K562 (cell line): ENCODE measurements at regions not wholly inside any gene's neighbourhood (a gene's known extent, or its start where the extent isn't known, plus 50 kb on each side); places are given as distances from the start of the nearest gene placed in this dataset.

Experiments
- BRF1 ChIP-seq: IDR thresholded peaks from 3 replicates; pipeline ENCODE4 v1.6.1; 2011; ENCODE audit warnings: borderline replicate concordance, mild to moderate bottlenecking; ENCODE audit not compliant: insufficient read length; ENCODE audit errors: extremely low read depth
- MEF2A ChIP-seq: IDR thresholded peaks from 2 replicates; pipeline ENCODE4 v1.6.1; 2011; ENCODE audit warnings: low read depth, mild to moderate bottlenecking, low read length, moderate library complexity; ENCODE audit not compliant: control insufficient read depth
- POLR2A ChIP-seq: fragments of 450-650 bp; conservative IDR thresholded peaks from 2 replicates; pipeline ENCODE4 v1.6.1; 2016
- PTBP1 ChIP-seq: fragments of 200-400 bp; formaldehyde crosslinking; IDR thresholded peaks from 2 replicates; pipeline ENCODE4 v1.6.1; 2017; ENCODE audit warnings: low read depth, low read length
- SIX5 ChIP-seq, 2 experiments: IDR thresholded peaks; 2 replicates each; pipeline ENCODE4 v1.6.1; 2011; ENCODE audit warnings: low read length in 2 of 2, borderline replicate concordance in 1 of 2, low read depth in 1 of 2, mild to moderate bottlenecking in 1 of 2, moderate library complexity in 1 of 2; ENCODE audit not compliant: insufficient read depth in 1 of 2
- TARDBP ChIP-seq: fragments of 450-650 bp; IDR thresholded peaks from 2 replicates; pipeline ENCODE4 v1.6.1; 2016
- ZFP36 ChIP-seq: fragments of 150-350 bp; IDR thresholded peaks from 2 replicates; pipeline ENCODE4 v1.6.1; 2018; ENCODE audit warnings: low read length, low read depth; ENCODE audit not compliant: partially characterized antibody
- ZNF561 ChIP-seq: fragments of 450-650 bp; formaldehyde crosslinking; conservative IDR thresholded peaks from 2 replicates; pipeline ENCODE4 v1.4.0; 2020; ENCODE audit warnings: mild to moderate bottlenecking, moderate library complexity
- TF ChIP-seq, protein P1 (sequence below): sonication (generic); formaldehyde crosslinking; IDR thresholded peaks from 2 replicates; pipeline ENCODE4 v1.8.0; 2022; ENCODE audit warnings: mild to moderate bottlenecking, missing genetic modification reagents, borderline replicate concordance
- TF ChIP-seq, protein P2 (sequence below), 3 experiments: IDR thresholded peaks in 2 of 3; conservative IDR thresholded peaks in 1 of 3; 2 replicates each; pipeline ENCODE4 v1.5.1; 2011 to 2012; ENCODE audit warnings: low read length in 3 of 3, mild to moderate bottlenecking in 3 of 3, control low read depth in 2 of 3, improper control_type of control experiment in 1 of 3, inconsistent platforms in 1 of 3, low read depth in 1 of 3, mixed read lengths in 1 of 3, moderate library complexity in 1 of 3; ENCODE audit not compliant: insufficient read depth in 2 of 3
- TF ChIP-seq, protein P3 (sequence below), 2 experiments: fragments of 450-650 bp in 1 of 2; IDR thresholded peaks; 2 replicates each; pipeline ENCODE4 v1.6.1; 2011 to 2017; ENCODE audit warnings: low read depth in 2 of 2, antibody characterized with exemption in 1 of 2, borderline replicate concordance in 1 of 2, low read length in 1 of 2, mild to moderate bottlenecking in 1 of 2, mixed read lengths in 1 of 2; ENCODE audit not compliant: control insufficient read depth in 1 of 2
- TF ChIP-seq, protein P4 (sequence below), 2 experiments: fragments of 450-650 bp in 1 of 2; sonication (generic) in 1 of 2; formaldehyde crosslinking in 1 of 2; IDR thresholded peaks in 1 of 2; conservative IDR thresholded peaks in 1 of 2; 2 replicates each; pipeline versions ENCODE4 v1.6.1 to v1.8.1; 2016 to 2023; ENCODE audit warnings: mild to moderate bottlenecking in 2 of 2, moderate library complexity in 2 of 2, inconsistent platforms in 1 of 2, missing genetic modification reagents in 1 of 2

DNA sequence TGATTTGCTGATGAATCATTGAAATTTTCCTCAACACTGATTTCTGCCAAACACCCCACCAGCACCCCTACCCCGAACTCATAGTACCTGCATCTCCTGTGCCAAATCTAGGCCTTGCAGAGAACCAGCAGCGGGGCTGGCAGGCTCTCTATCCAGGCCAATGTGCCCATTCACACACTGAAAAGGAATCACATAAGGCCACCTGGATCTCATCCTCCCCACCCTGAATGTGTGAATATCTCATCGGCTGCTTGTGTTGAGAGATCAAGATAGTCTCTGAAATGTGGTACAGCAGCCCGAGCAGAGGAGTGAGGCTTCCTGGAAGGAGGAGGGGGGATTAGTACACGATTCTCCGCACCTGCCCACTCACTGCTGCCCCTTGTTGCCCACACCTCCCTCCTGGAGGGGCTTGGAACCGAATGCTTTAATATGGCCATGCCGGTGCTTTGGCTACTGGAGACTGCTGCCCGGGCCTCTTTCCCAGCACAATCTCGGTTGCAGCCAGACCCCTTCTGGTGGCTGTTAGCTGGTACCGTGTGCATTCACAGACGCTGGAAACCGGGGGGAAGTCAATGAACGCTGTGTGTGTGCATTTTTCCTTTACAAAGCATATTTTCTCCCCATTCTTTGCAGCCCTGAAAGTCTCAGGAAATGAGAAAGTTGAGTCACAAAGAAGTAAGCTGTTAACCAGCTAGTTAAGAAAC is 619.5 kb downstream of the MATN1 start:
- TF ChIP-seq TARDBP (no peak), POLR2A (no peak), ZNF561 (CRISPR knock-in tag) (no peak), PTBP1 (no peak), MEF2A (no peak), ZFP36 (no peak), SIX5 (IDR thresholded peaks at IDR 0.05; ENCODE audit: borderline replicate concordance in 1 of 2, insufficient read depth in 1 of 2, low read depth in 1 of 2, low read length in 2 of 2) (no peak), BRF1 (no peak)
- TF ChIP-seq, protein P1, sequence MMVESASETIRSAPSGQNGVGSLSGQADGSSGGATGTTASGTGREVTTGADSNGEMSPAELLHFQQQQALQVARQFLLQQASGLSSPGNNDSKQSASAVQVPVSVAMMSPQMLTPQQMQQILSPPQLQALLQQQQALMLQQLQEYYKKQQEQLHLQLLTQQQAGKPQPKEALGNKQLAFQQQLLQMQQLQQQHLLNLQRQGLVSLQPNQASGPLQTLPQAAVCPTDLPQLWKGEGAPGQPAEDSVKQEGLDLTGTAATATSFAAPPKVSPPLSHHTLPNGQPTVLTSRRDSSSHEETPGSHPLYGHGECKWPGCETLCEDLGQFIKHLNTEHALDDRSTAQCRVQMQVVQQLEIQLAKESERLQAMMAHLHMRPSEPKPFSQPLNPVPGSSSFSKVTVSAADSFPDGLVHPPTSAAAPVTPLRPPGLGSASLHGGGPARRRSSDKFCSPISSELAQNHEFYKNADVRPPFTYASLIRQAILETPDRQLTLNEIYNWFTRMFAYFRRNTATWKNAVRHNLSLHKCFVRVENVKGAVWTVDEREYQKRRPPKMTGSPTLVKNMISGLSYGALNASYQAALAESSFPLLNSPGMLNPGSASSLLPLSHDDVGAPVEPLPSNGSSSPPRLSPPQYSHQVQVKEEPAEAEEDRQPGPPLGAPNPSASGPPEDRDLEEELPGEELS = no peak
- TF ChIP-seq, protein P2, sequence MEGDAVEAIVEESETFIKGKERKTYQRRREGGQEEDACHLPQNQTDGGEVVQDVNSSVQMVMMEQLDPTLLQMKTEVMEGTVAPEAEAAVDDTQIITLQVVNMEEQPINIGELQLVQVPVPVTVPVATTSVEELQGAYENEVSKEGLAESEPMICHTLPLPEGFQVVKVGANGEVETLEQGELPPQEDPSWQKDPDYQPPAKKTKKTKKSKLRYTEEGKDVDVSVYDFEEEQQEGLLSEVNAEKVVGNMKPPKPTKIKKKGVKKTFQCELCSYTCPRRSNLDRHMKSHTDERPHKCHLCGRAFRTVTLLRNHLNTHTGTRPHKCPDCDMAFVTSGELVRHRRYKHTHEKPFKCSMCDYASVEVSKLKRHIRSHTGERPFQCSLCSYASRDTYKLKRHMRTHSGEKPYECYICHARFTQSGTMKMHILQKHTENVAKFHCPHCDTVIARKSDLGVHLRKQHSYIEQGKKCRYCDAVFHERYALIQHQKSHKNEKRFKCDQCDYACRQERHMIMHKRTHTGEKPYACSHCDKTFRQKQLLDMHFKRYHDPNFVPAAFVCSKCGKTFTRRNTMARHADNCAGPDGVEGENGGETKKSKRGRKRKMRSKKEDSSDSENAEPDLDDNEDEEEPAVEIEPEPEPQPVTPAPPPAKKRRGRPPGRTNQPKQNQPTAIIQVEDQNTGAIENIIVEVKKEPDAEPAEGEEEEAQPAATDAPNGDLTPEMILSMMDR (IDR thresholded peaks at IDR 0.05 in 2 of 3, conservative IDR thresholded peaks at IDR 0.05 in 1 of 3; ENCODE audit: insufficient read depth in 2 of 3, low read depth in 1 of 3, low read length in 3 of 3) = no peak
- TF ChIP-seq, protein P3, sequence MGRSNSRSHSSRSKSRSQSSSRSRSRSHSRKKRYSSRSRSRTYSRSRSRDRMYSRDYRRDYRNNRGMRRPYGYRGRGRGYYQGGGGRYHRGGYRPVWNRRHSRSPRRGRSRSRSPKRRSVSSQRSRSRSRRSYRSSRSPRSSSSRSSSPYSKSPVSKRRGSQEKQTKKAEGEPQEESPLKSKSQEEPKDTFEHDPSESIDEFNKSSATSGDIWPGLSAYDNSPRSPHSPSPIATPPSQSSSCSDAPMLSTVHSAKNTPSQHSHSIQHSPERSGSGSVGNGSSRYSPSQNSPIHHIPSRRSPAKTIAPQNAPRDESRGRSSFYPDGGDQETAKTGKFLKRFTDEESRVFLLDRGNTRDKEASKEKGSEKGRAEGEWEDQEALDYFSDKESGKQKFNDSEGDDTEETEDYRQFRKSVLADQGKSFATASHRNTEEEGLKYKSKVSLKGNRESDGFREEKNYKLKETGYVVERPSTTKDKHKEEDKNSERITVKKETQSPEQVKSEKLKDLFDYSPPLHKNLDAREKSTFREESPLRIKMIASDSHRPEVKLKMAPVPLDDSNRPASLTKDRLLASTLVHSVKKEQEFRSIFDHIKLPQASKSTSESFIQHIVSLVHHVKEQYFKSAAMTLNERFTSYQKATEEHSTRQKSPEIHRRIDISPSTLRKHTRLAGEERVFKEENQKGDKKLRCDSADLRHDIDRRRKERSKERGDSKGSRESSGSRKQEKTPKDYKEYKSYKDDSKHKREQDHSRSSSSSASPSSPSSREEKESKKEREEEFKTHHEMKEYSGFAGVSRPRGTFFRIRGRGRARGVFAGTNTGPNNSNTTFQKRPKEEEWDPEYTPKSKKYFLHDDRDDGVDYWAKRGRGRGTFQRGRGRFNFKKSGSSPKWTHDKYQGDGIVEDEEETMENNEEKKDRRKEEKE (IDR thresholded peaks at IDR 0.05; ENCODE audit: borderline replicate concordance in 1 of 2, control insufficient read depth in 1 of 2, low read depth in 2 of 2, low read length in 1 of 2) = no peak
- TF ChIP-seq, protein P4, sequence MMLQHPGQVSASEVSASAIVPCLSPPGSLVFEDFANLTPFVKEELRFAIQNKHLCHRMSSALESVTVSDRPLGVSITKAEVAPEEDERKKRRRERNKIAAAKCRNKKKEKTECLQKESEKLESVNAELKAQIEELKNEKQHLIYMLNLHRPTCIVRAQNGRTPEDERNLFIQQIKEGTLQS (IDR thresholded peaks at IDR 0.05) = no peak
- TF ChIP-seq, protein P4 (CRISPR knock-in tag; conservative IDR thresholded peaks at IDR 0.05) = no peak
